Stimulated activated CD8-positive, alpha-beta memory T cell treated with anti-CD3 and anti-CD28 coated beads, Interleukin-4, amount 100 ng/mL, for 24 hours (primary cell): ENCODE measurements at regions not wholly inside any gene's neighbourhood (a gene's known extent, or its start where the extent isn't known, plus 50 kb on each side); places are given as distances from the start of the nearest gene placed in this dataset.
"Not testable (repeated sequence)": the region's sequence is repeated elsewhere in the genome, so short reads cannot be mapped to it uniquely, and the experiment has no call there.

Source experiments
- DNase-seq: peaks from one replicate; pipeline ENCODE4 v3.0.0-alpha.2; 2020; ENCODE audit warnings: low read depth

DNA sequence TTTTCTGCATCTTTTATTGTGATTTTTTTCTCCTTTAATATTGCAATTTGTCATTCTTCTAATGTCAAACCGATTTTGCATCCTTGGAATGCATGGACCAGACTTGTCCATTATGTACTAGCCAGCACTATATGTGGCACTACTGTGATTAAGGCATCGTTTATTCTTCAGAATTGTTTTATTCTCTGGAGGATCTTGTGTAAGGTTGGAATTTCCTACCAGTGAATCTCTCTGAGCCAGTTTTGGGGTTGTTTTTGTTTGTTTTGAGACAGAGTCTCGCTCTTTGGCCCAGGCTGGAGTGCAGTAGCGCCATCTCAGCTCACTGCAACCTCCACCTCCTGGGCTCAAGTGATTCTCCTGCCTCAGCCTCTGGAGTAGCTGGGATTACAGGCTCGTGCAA is 58.5 kb downstream of the IGLL5 start:
- no peak for DNase-seq

DNA sequence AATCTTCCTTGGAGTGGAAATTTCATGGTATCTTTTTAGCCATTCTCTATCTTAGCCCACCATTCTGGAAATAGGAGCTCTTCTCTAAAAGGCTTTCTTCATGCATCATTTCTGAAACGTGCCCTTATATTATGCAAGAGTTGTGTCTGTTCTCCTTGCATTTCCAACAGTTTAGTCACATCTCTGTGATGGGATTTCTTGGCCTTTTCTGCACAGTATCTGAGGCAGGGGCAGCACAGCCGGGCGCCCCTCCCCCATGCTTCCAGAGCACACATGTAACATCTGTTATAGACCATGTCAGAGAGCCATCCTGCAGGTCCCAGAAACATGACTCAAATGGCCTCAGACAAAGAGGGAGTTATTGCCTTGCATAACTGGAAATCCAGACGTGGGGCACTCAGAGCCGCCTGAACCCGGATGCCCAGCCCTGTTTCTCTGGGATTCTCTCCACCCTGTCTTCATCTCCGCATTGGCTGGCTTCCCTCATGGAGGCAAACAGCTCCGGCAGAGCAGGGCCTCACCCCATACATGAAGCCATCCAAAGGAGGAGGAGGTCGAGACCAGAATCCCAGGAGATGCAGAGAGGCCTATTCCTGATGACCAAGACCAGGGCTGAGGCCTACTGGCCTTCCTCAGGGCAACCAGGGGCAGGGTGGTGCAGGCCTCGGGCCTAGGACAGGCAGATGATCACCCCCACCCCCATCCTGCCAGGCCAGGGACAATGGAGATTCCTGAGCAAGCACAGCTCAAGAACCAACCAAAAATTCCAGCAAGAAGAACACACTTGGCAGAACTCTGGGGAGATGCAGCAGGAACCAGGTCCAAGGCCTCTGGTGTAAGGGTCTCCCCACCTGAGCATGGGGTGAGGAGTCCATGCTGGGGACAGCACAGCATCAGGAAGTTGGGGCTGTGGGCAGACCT is 61.3 kb downstream of the IGLL5 start:
- DNase-seq = no peak

DNA sequence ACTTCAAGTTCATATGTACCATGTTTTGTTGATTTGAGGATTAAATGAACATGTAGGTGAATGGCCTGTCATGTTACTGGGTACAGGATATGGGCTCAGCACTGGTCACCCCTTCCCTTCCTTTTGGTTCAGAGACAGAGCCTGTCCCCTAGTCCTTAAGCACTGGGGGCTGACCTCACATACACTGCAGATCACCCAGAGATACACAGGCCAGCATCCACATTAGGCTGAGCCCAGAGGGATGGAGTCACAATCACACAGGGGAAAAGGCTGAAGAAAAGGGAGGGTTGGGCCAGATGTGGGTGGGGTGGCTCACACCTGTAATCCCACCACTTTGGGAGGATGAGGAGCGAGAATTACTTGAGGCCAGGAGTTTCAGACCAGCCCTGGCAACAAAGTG is 62.3 kb downstream of the IGLL5 start:
- no peak for DNase-seq

DNA sequence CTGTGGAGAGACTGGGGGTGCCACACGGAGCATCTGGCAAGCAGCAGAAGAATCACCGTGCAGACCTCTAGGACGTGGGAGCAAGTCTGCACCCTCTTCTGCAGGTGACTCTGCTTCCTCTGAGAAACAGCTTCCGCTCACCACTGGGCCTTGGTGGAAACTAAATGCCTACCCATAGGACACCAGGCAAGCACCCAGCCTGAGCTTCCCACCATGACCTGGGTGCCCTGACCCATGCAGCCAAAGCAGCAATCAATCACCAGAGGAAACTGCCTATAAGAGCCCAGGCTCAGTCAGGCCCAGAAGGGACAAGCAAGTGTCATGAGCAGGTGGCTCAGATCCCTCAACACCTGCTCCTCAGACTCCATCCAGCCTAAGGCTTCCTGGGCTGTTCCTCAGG is 63.4 kb downstream of the IGLL5 start:
- no peak for DNase-seq

DNA sequence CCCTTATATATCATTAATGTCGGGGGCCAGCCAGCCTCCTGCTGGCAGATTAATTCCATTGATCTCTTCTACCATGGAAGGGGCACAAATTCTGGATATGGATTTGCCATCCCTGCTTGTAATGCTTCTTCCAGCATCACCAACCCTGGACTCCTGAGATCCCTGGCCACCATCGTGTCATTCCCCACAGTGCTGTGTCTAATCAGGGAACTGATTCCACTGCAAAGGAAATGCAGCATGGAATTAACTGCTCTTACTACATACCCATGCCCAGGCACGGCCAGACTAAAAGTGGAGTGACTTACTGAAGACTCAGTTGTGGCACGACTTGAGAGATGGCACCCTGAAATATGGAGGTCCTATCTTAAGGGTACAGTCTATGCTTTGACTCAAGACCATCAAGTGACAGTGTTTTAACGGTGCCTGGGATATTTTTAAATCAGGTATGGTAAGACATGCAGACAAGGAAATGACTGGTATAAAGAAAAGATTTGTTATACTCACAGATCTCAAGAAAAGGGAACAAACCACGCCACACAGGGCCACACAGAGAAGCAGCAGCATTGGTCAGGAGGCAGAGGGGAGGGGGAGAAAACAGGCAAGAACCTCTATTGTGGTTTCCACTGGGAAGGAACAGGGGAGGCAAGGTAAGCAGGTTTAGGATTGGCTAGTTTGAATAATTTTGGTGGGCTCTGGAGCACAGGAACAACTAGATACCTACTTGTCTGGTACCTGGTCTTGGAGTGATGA is 65.1 kb downstream of the IGLL5 start:
- no peak for DNase-seq

DNA sequence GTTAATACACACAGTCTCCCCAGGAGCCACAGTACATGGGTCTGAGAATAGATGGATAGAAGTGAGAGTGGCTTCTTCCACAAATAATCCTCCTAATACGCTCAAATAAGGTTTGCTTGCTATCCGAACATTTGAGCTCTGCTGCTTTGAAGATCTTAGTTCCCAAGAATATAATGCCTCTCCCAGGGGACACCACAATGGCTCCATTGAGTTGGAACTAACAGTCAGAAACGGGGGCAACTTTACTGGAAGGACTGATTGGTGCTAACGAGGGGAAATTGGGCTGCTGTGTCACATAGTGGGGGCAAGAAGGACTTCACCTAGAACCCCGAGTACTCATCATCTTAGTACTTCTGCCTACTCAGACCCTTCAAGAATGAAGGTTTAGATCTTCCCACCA is 66.2 kb downstream of the IGLL5 start:
- DNase-seq = no peak

DNA sequence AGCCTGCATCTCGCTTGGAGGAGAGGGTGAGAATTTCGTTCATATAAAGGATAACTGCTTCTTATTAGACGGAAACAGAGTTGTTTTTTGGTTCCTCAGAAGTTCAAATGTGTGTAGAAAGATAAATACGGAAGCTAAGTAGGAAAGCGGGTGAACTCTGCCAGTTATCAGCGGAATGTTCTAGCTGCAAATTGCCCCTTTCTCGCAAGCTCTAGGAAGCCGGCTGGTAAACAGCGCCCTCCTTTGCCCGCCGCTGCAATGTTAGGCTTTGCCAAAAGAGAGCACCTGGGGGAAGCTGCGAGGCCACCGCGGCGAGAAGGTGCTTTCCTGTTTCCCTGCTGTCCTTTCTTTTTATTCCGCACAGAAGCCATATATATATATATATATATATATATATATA is 67.0 kb downstream of the IGLL5 start:
- DNase-seq = no peak

DNA sequence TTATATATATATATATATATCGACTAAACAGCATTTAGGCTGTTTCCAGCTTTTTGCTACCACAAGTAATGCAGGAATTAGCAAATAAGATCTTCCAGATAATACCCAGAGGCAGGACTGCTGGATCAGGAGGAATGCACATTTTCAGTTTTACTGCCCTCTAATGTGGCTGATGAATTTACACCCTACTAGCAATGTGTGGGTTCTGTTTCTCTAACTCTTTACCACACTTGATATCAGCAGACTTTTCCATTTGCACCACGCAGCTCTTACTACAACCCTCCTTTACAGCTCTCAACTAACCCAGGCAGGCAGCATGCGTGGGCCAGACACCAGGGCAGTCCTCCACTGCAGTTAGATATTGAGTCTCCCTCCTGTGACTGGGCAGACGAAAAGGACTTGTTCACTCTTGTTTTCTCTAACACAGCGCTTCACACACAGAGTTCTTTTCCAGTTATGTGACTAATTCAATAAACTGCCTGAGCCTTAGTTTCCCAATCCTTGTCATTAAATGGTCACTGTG is 67.7 kb downstream of the IGLL5 start:
- DNase-seq = no peak

DNA sequence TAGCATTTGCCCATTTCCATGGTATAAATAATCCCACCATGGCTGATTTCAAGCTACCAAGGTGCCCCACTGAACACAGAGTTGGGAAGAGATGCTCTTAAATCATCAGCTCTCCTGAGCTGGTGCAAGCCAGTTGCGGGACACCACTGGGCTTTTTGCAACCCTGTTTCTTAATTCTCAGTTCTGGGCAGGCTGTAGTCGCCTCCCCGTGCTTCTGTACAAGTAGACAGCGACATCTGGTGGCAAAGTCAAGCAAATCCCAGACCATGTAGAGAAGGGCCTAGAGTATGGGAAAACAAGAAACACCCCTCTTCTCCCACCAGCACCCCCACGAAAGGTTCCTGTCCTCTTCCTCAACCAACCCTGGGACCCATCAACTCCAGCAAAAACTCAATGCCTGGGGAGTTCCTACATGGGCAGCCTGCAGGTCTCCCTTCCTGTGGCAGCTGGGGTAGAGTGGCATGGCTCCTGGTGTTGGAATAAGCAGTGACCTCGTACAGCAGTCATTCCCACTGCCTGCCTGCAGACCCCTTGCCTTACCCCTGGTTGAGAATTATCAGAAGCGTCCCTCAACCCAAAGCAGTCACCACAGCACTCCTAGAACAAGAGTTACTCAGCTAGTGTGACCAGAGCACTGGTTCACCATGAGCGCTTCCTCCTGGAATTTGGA is 68.4 kb downstream of the IGLL5 start:
- DNase-seq = peak; percentile 42

DNA sequence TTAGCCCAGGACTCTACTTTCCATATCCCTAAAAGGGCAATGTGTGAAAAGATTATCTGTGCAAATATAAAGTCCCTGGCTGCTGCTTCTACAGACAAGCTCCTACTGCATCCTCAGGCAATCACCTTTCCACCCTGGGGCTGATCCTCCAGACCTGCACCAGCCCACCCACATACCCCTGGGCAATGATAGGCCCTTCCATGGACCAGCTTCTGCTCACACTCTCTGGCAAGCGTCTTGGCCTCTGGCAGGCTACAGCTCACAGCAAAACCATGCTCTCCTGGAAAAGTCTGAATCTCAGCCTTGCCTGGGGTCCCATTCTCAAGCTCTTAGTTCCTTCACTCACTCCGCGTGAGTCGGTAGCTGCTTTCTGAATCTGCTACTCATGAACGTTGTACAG is 69.5 kb downstream of the IGLL5 start:
- no peak for DNase-seq

DNA sequence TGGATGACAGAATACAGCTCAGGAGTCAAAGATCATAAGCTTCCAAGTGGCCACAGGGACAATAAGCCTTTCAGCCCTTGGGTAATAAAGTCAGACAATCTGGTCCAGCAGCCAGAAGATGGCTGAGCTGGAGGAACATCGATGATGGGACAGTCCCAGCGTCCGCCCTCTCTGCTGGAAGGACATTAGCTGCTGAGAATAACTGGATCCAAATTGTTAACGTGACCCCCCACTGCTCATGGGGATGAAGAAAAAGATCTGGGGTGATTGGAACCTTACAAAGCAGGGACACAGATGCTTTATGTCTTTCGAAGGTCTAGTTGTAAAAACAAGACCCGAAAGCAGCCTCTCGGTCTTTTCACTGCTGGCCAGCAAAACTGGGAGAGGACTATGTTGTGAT is 71.0 kb downstream of the IGLL5 start:
- DNase-seq = no peak

DNA sequence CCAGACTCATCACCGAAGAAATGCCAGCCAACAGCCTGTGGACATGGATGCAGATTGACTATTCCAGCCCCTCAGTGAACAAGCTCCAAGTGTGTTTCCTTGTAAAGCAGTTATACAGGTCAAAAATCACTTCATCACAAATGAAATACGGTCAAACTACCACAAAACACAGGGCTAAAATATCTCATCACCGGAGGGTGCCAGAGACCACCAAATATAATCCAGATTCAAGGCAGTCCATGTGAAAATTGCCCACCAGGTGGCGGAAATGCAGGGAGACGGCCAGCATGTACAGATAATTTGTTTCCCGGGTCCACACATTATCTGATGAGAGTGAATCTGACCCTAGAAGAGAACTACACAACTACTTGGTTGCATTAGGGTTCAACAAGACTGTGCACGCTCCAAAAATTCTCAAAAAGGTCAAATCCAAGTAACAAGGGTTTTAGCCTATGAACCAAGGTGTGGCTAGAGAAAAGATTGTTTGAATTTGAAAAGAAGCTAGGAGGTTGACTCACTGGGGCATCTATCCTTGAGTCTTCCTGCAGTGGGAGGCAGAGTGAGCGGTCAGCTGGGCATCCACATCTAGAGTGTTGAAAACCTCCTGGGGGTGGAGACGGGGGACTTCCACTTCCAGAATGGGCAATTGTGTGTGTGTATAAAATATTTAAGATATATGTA is 71.7 kb downstream of the IGLL5 start:
- DNase-seq = peak; percentile 72

DNA sequence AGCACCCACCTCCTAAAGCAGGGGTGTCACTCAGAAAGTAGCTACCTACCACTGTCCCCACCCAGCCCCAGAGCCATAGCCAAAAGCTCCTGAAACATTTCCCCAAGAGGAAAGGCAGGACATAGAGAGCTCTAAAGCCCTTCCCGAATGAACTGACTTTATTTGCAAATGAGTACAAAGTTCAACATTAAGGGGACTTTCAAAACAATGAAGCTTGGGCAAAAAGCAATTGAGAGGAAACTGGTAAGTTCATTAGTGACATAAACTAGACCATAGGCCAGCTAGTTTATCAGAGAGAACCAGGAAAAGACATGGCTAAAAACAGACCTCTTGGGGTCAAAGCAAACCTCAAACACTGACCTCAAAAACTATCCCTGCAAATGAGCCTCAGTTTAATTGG is 72.7 kb downstream of the IGLL5 start:
- no peak for DNase-seq

DNA sequence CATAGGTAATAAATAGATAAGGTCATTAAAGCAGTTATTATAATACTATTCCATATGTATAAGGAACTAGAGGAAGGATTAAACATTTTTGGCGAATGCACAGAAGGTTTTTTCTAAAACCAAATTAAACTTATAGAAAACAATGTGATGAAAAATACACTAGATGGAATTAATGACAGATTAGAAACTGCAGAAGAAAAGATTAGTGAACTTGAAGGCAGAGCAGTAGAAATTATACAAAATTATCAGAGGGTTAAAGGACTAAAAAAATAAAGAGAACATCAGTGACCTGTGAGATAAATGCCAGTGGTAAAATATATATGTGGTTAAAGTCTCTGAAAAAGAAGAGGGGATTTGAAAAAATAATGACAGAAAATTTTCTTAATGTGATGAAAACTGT is 74.0 kb downstream of the IGLL5 start:
- DNase-seq = no peak

DNA sequence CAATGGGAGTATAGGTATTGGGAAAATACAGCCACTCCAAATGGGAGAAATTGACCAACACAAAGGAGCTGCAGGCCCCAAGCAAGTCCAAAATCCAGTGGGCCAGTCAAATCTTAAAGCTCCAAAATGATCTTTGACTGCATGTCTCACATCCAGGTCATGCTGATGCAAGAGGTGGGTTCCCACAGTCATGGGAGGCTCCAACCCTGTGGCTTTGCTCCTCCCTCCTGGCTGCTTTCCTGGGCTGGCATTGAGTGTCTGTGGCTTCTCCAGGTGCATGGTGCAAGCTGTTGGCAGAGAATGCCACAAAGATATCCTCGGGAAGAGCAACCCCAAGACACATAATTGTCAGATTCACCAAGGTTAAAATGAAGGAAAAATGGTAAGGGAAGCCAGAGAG is 80.8 kb downstream of the IGLL5 start:
- no peak for DNase-seq

DNA sequence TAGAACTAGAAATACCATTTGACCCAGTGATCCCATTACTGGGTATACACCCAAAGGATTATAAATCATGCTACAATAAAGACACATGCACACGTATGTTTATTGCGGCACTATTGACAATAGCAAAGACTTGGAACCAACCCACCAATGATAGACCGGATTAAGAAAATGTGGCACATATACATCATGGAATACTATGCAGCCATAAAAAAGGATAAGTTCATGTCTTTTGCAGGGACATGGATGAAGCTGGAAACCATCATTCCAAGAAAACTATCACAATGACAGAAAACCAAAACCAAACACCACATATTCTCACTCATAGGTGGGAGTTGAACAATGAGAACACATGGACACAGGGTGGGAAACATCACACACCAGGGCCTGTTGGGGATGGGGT is 85.0 kb downstream of the IGLL5 start:
- not testable (repeated sequence) for DNase-seq

DNA sequence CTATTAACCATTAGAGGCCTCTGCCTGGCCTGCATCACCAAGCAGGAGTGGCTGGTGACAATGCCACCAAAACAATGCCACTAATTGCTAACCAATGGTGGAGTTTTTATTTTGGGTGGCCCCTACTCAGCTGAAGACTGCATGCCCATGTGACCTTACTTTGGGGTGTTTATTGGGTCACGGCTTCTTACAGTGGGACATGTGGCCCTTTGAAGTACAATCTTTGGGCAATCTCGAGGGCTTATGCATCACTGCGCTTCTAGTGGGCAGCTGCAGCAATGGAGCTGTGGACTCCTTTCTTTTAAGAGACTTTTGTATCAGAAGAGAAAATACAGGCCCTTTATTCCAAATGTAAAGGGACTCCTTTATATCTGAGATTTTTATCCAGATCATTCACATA is 85.7 kb downstream of the IGLL5 start:
- DNase-seq = no peak

DNA sequence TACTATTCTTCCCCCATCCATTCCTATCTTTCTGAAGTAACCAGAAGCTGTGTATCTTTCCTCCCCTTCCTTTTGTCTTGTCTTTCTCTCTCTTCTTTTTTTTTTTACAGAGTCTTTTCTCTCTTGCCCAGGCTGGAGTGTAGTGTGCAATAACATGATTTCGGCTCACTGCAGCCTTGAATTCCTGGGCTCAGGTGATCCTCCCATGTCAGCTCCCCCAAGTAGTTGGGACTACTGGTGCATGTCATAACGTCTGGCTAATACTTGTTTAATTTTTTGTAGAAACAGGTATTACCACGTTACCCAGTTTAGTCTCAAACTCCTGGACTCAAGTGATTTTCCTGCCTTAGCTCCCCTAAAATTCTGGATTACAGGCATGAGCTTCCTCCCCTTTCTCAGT is 86.5 kb downstream of the IGLL5 start:
- no peak for DNase-seq

DNA sequence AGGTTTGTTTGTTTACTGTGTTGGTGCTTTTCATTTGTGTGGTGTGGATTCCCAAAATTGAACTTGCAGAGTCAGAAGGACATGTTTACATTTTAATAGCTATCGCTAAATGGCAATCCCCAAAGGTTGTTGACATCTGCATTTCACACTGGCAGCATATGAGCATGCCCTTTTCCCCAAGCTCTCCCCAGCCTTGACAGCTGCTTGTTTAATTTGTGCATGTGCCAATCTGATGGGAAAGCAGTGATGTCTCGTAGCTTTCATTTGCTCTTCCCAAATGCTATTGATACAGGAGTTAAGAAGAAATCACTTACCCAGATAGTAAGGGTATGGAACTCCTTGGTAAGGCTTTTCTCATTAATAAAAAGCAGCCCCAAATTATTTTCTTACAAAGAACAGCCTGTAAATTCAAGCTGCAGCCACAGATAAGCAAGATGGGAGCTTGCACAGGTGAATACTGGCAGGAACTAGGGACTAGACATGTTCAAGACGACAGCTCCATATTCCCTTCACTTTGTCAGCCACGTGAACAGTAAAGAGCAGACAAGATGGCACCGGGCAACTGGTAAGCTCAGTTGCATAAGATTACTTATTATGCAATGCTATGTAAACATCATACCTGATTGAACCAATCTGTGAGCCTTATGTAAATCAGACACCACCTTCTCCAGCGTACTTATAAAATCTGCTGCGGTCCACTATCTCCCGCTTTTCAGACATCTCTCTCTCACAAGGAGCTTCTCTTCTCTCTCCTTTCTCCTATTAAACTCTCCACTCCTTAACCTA is 87.4 kb downstream of the IGLL5 start:
- DNase-seq = no peak

DNA sequence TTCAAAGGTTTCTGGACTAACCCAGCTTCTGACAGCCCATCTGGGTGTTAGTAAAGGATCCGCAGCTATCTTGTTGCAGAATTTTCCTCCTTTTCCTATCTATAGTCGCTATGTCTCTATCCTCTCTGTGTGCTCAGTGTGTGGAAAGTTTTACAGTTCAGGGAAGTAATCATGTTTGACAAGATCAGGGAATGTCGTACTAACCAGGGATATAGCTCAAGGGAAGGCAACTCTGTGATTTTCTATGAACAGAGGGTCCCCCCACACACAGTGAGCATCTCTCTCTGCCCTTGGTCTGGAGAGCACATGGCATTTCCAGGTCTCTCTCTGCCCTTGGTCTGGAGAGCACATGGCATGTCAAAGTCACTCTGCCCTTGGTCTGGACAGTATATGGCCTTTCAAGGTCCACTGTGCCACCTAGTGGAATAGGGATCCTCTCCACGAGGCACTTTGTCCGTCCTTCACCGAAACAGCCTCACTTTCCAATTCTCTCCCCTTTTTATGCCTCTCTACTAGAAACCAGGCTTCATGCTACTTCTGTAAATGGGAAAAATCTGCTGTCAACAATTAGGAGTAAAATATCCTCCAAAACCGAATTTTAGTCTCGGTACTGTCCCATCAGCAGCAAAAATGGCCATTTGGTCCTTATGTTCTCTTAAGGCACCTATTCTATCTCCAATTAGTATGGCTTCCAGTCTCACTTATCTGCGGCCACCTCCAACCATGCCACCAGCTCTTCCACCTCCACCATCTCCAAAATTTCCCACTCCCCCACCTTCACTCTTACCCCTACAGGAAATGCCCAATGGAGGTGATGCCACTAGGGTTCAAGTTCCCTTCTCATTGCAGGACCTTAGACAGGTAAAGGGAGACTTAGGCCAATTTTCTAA is 88.7 kb downstream of the IGLL5 start:
- DNase-seq = no peak
